ENCODE measurements at regions not wholly inside any gene's neighbourhood (a gene's known extent, or its start where the extent isn't known, plus 50 kb on each side); places are given as distances from the start of the nearest gene placed in this dataset.

DNA sequence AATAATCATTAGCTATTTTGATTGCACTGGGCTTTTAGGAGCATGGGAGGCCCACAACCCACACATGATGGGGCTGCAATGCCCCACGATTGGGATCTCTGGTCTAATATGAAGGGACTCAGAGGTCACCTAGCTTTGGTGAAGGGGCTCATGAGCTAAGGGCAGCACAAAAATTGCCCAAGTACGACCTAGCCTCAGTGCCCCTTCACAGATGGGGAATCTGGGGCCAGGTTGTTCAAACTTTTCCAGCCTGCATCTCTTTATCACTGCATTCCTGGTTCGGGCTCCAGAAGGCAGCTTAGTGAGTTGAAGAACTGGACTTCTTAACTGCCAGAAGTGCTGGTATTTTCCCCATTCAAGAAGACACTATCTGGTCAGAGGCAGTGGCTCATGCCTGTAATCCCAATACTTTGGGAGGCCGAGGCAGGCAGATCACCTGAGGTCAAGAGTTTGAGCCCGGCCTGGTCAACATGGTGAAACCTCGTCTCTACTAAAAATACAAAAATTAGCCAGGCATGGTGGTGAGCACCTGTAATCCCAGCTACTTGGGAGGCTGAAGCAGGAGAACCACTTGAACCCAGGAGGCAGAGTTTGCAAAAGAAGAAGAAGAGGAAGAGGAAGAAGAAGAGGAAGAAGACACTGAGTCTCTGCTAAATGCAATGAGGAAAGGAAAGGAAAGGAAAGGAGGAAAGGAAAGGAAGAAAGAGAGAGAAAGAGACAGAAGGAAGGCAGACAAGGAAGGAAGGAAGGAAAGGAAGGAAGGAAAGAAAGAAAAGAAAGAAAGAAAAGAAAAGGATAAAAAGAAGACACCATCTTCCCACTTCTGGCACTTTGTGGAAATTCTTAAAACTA is 258.5 kb upstream of the IRF2BP2 start:
- H3K4me1 ChIP-seq (ENCODE audit: insufficient read depth, low read length) = no peaks in the 10 kb centered on the region
- no peak overlapping the region for H2BK5ac ChIP-seq (ENCODE audit: insufficient read length, low read length)
- H3K4ac ChIP-seq (ENCODE audit: low read depth, low read length) = no peak overlapping the region
- H2BK20ac ChIP-seq (ENCODE audit: low read depth, low read length, poor library complexity, severe bottlenecking) = no peak overlapping the region
- H3K9me3 ChIP-seq (ENCODE audit: control insufficient read depth, low read depth, low read length) = no peaks in the 10 kb centered on the region
- no peak for DNase-seq
- no peak overlapping the region for H3K9ac ChIP-seq (ENCODE audit: extremely low read depth, insufficient read length, low read length)
- H4K20me1 ChIP-seq (ENCODE audit: control insufficient read depth, insufficient read depth, insufficient read length) = no peaks in the 10 kb centered on the region
- Mint-ChIP-seq H3K9me3 (no peaks in the 10 kb centered on the region; a peak in 2 of 5 replicates), H3K4me3 (no peak overlapping the region), H3K27ac (peak overlapping the region in 1 of 3 experiments; percentile 59; a peak in 1 of 7 replicates), H3K36me3 (ENCODE audit: insufficient read depth in 1 of 3, low read depth in 3 of 3) (peaks cover 0 to 4% (median 0%) of the 10 kb centered on the region in 3 experiments; a peak in 2 of 7 replicates), H3K4me1 (peaks cover 5% of the 10 kb centered on the region in 2 experiments; a peak in 3 of 4 replicates), H3K27me3 (ENCODE audit: low read depth) (peaks cover 7% of the 10 kb centered on the region)
- H3K14ac ChIP-seq (ENCODE audit: insufficient read depth, low read length) = no peak overlapping the region
- no peaks in the 10 kb centered on the region for H3K79me2 ChIP-seq (ENCODE audit: insufficient read depth, low read length)
- H3K27ac ChIP-seq (ENCODE audit: insufficient read length, low read depth, low read length) = no peak overlapping the region
- no peaks in the 10 kb centered on the region for H3K23me2 ChIP-seq (ENCODE audit: insufficient read length, low read depth, low read length, poor library complexity, severe bottlenecking)
- no CpG with 5 or more reads among the region's 6 CpGs for WGBS (ENCODE audit: extremely low coverage, insufficient read length, low lambda C conversion rate)
- TF ChIP-seq, protein P1, sequence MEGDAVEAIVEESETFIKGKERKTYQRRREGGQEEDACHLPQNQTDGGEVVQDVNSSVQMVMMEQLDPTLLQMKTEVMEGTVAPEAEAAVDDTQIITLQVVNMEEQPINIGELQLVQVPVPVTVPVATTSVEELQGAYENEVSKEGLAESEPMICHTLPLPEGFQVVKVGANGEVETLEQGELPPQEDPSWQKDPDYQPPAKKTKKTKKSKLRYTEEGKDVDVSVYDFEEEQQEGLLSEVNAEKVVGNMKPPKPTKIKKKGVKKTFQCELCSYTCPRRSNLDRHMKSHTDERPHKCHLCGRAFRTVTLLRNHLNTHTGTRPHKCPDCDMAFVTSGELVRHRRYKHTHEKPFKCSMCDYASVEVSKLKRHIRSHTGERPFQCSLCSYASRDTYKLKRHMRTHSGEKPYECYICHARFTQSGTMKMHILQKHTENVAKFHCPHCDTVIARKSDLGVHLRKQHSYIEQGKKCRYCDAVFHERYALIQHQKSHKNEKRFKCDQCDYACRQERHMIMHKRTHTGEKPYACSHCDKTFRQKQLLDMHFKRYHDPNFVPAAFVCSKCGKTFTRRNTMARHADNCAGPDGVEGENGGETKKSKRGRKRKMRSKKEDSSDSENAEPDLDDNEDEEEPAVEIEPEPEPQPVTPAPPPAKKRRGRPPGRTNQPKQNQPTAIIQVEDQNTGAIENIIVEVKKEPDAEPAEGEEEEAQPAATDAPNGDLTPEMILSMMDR (conservative IDR thresholded peaks at IDR 0.05) = no peak
- no peak overlapping the region for H3K18ac ChIP-seq (ENCODE audit: insufficient read length, low read depth, low read length)
- no peak overlapping the region for H4K8ac ChIP-seq (replicated peaks; ENCODE audit: insufficient read length, low read depth, low read length)
- no peak overlapping the region for H3K23ac ChIP-seq (ENCODE audit: insufficient read length, low read depth, low read length)
- H4K91ac ChIP-seq (ENCODE audit: insufficient read length, low read depth, low read length) = no peak overlapping the region
- H3T11ph ChIP-seq (ENCODE audit: low read length) = no peak overlapping the region
- H3K56ac ChIP-seq (ENCODE audit: insufficient read length, low read depth, low read length) = no peak overlapping the region
- H4K5ac ChIP-seq (ENCODE audit: insufficient read length, low read depth, low read length) = no peak overlapping the region
- H3K27me3 ChIP-seq (ENCODE audit: insufficient read depth, low read length) = no peaks in the 10 kb centered on the region
- no peaks in the 10 kb centered on the region for H3K79me1 ChIP-seq (ENCODE audit: insufficient read depth, low read depth, low read length, poor library complexity, severe bottlenecking)
- no peak overlapping the region for H2AFZ ChIP-seq (ENCODE audit: low read length)
- no peak overlapping the region for H2AK5ac ChIP-seq (ENCODE audit: insufficient read length, low read length)
- no peak overlapping the region for H2BK15ac ChIP-seq (ENCODE audit: low read depth, low read length)
- H3K4me2 ChIP-seq (ENCODE audit: insufficient read depth, insufficient read length, low read length) = no peak overlapping the region
- H2BK120ac ChIP-seq (ENCODE audit: low read depth, low read length, poor library complexity, severe bottlenecking) = no peak overlapping the region
- no peak overlapping the region for H2BK12ac ChIP-seq (ENCODE audit: insufficient read length, low read depth, low read length)

Data from H9 (cell line).